ENCODE measurements at regions not wholly inside any gene's neighbourhood (a gene's known extent, or its start where the extent isn't known, plus 50 kb on each side); places are given as distances from the start of the nearest gene placed in this dataset.

- no peak for TF ChIP-seq EGR1 (IDR thresholded peaks at IDR 0.05; ENCODE audit: borderline replicate concordance, low read depth, low read length)
Observed at GRCh38 chr9:26657958-26658357, 234.6 kb downstream of the CAAP1 start (continued).
